CD1c-positive myeloid dendritic cell (primary cell): ENCODE measurements at regions not wholly inside any gene's neighbourhood (a gene's known extent, or its start where the extent isn't known, plus 50 kb on each side); places are given as distances from the start of the nearest gene placed in this dataset.

Source experiments
- DNase-seq: peaks from one replicate; pipeline ENCODE4 v3.0.0-alpha.2; 2016; ENCODE audit errors: extremely low spot score

DNA sequence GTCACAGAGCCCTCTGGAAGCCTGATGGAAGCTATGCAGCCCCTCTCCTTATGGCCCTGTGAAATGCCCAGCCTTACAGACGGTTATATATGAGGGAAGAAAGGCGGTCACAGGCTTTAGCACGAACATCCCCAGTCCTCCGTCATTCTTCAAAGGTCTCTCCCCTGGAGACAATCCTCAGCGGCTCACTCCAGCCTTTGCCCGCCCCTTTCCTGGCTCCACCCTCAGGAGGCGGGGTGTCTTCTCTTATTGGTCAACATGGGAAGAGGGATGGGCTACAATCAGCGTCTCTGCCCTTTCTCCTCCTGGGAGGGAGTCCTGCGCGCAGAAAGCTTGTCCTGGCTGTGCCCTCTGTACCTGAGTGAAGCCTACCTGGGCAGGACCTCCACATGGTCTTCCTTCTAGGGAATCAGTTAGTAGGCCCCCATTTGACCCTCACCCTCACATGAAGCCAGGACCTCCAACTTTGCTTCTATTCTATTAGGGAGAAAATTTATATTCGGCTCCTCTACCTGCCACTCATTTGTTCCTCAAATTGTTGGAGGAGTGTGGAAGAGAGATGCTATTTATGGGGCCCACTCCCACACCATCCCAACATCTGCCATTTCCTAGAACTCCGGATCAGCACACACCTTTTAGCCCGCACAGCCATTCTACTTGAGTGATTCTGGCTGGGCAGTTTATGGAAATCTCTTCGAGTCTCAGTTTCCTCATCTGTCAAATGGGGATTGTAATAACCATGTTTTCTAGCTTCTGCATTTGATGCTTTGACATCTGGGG is 112.9 kb upstream of the SLC6A11 start:
- peak; percentile 11 for DNase-seq

DNA sequence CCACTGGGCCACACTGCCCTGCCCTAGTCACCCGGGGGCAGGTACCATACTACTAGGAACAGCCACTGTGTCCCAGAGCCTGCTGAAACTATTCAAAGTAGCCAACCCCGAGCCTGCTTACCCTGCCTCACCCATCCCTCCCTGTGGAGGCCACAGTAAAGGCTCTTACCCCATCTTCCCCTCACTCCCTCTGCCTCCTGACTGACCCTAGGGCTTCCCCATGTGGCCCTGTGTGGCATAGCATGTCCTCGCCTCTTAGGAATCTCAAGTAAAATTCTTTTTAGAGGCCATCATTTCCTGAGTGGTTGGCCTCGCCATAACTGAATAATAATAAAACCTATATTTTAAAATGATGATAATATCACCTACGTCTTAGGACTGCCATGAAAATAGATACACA is 112.2 kb upstream of the SLC6A11 start:
- peak; percentile 5 for DNase-seq

DNA sequence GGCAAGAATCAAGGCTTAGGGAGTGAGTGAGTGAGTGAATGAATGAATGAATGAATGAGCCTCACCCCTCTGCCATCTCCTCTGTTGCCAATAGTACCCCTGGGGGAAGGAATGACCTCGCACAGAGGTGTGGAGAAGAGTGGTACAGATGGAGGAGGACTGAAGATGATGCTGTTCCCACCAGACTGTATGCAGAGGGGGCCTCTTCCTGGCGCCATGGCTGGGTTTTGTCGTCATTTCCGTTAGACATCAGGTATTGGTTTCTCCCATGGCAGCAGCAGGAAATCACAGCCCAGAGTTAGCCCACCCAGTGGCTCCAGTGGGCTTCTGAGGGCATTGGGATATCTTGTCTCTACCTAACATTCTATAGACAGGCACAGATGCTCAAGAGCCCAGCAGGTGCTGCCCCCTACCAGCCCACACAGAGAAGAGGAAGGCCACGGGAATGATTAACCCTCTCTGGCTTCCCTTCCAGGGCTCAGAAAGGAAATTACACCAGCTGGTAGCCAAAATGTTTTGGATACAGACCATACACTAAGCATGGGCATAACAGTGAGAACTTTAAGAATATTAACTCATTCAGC is 109.8 kb upstream of the SLC6A11 start:
- no peak for DNase-seq

DNA sequence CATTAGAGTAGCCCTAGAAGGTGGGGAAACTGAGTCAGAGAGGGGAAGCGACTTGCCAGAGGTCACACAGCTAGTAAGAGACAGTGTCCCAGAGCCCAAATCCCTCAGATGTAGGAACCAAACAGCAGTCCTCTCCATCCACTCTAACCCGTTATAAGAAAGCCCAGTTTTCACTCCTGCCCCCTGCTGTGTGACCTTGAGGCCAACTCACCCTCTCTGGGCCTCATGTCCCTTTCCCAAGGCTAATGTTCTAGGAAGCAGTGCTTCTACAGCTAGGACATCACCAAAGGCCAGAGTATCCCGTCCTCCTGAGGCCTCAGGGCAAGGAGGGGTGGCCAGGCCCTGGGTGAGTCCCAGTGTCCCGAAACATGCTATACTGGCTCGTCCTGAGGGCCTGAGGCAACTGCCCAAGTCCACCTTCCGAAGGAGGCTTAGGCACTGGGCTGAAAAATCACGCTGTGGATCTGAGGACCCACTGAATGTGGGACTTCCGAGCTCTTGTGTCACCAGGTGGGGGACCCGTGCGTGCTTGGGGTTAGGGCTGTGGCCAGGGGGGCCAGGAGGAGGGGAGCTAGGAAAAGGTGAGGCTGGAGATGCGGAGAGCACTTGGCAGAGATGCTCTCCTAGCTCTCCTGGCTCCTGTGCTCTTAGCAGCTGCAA is 109.2 kb upstream of the SLC6A11 start:
- DNase-seq: no peak

DNA sequence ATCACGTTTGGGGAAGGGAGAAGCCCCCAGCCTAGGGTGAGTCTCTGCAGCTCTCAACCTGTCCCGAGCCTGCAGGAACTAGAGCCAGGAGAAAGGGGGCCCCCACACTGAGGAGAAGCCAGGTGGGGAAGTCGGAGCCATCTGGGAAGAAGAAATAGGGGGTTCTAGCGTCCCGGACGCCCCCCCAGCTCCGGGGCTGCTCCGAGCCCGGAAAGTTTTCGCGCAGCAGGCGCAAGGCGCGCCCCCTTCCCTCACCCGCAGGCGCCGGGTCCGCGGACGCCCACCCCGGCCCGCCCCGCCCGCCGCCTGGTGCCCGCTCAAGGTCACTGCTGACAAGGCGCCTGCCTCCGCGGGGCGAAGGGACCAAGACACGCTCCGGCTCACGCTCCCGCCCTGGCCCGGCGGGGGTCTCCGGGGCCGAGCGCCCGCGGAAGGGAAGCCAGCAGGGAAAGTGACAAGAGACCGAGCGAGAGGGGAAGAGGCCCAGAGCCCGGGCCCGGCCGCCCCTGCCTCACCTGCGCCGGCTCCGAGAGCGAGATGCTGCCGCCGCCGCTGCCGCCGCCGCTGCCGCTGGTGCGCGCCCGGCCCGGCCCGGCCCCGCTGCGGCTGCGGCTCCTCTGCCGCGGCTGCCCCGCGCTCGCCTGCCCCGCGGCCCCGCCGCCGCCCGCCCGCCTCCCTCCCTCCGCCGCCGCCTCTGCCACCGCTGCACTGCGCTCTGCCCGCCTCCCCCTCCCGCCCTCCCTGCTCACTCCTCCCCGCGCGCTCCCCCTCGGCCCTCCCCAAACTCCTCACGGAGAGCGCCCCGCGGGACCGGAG is 108.4 kb upstream of the SLC6A11 start:
- no peak for DNase-seq

DNA sequence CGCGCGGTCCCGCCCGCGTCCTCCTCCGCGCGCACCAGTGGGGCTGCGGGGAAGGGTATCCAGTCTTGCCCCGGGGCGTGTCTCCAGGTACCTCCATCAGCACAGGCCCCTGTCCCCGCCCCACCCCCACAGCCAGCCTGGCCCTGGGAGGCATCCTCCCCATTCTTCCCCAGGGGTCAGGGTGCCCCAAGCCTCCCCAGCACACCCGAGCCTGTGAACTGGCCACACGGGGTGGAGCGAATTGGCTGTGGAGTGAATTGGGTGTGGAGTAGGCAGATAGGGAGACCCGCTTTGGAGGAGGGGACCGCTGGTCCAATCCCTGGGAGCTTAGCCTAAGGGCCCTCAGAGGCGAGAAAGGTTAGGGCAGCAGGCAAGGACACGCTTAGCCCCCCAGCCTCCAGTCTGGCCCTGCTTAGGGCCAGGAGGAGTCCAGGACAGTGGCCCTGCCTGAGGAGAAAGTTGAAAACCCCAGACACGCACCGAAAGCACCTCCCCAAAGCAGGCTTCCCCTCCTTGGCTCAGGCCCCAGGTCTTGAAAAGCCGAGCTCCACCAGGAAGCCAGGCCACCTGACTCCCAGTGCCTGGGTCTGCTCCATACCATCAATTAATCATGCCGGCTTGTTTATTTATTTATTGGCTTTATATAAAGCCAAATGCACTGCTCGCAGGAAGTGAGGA is 107.7 kb upstream of the SLC6A11 start:
- DNase-seq: no peak

DNA sequence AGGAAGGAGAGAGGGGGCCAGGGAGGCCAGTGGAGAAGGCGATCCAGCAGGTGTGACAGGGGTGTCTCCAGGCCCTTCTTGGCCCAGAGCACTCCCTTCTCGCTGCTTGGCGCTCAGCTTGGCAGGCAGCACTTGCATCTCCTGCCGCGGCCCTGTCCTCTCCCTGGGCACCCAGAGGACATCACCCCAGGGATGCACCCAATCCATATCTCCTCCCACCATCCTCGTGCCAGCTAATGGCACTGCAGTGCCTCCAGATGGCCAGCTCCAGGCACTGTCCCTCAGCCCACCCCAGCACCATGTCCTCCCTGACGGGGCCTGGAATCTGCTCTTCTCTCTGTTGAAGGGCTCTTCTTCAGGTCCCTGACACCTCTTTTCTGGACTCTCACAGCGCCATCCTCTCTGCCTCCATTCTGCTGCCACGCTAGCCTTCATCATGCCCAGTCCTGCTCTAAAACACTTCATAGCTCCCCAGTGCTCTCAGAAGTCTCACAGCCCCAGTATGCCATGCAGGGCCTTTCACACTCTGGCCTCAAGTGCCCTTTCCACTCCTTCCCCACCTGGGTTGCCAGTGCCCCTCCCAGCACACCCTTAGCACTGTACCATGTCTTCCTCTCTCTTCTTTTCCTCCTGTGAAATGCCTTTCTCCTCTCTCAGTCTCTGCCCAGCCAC is 106.8 kb upstream of the SLC6A11 start:
- DNase-seq: no peak

DNA sequence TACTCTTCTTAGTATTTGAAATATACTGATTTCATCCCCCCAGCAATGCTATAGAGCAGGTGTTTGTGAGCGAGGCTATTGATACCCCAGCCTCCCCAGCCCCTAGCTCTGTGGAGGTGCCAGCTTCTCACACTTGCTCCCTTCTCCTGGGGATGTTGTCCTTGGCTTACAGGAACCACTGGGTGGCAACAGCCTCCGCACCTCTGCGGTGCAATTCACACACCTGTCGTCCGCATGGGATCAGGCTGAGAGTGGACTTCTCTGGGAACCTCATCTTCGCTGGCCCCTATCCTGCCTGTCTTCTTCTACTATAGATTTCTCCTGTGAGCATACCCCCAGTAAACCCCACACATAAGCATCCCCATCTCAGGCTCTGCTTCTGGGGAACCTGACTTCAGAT is 103.9 kb upstream of the SLC6A11 start:
- DNase-seq: no peak

DNA sequence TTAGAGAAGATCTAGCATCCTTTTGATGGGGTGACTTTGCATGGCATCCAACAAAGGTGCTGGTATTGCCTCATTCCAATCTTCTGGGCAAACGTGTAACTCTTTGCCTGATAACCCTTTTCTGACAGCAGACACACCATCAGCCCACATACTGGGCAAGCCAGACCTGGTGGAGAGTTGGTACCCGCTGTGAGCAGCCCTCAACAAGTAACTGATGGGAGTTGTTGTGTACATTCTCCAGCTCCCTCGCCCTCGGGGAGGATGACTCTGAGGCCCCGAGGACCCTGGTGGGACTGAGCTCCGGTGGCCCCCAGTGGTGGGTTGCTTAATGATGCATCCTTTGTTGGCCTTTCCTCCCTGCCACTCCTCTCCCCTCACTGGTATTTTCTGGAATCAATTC is 102.4 kb upstream of the SLC6A11 start:
- DNase-seq: no peak

DNA sequence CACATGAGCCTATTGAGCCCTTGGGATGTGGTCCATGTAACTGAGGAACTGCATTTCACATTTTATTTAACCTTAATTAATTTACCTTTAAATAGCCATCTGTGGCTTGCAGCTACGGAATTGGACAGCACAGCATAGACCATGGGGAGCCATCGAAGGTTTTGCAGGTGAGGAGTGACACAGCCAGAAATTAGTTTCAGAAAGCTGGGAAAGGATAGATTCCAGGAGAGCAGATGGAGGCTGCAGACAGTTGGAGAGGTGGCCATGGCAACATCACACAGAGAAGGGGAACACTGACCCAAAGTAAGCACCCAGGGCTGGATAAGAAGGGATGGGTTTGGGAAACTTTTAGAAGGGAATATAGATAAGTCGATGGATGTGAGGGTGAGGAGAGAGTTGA is 100.1 kb upstream of the SLC6A11 start:
- no peak for DNase-seq

DNA sequence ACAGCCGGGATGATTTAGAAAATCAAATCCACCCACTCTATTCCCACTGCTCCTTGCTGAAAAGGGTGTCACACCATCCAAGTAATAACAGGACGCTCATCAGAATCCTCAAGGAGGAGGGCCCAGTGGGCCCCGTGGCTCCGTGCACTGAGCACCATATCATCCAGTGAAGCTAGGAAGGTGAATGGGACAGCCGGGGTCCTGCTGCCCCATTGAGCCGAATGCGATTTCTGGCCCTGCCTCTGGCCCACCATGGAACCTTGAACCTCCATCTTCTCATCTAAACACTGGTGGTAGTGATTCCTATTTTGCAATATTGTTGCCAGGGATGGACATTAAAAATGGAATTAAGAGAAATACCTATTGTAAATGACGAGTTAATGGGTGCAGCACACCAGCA is 99.1 kb upstream of the SLC6A11 start:
- no peak for DNase-seq

DNA sequence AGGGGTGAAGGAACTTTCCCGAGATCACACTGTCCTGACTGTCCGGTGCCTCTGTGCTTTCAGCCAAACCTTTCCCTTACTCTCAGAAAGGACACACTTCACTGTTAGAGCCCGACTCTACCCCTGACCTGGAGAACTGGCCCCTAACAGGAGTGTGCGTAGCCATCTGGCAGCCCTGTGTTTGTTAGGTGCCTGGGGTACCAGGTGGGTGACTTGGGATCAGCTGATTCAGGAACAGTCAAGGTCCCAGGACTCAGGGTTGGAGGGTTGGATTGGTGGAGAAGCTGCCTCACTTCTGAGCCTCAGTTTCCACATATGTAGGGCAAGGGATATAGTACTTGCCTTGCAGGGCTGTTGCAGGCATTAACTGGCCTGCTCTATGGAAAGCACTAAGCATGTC is 98.3 kb upstream of the SLC6A11 start:
- no peak for DNase-seq

DNA sequence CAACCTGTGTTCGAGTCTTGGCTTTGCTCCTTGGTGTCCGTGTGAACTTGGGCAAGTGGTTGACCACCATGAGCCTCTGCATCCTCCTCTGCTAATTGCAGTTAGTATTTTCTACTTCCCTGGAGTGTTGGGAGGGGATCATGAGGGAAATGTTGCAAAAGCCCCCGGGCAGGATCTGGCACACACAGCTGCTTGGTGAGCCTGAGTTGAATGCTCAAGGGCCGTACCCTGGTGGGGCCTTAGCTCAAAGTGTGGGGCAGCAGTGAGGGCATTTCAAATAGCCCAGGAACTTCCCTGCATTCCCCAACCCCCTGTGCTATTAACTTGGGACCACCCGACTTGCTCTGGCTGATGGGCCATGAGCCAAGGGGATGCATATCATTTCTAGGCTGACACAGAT is 94.9 kb upstream of the SLC6A11 start:
- DNase-seq: no peak

DNA sequence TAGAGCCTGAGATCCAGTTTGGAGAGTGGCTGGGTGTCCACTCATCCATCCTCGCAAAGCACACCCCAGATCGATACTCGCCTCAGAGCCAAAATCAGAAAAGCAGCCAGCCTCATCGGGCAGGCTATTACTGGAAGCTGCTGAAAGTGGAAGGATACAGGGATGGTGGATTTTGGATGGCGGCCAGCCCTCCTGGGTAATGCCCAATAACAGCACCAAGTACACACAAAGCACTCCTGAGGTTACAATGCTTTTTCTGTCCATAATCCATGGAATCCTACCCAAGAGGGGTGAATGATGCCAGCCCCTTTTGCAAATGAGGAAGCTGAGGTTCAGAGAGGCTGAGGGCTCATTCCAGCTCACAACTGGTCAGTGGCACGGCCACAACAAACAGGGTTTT is 93.1 kb upstream of the SLC6A11 start:
- DNase-seq: no peak

DNA sequence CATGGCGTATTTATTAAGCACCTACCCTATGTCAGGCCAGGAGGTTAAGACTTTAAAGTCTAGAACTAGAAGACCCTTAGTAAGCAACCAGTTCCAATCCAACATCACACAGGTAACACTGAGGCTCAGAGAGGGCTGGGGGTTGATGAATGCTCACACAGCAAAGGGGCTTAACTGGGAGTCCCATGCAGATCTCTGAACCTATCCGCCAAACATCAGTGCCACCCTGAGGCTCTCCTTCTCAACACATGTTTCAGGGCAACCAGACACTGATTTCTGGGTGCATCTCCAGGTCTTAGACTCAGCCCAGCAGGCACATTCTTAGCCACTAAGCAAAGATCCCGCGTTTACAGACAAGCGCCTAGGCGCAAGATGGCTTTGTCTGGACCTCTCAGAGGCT is 92.0 kb upstream of the SLC6A11 start:
- no peak for DNase-seq

DNA sequence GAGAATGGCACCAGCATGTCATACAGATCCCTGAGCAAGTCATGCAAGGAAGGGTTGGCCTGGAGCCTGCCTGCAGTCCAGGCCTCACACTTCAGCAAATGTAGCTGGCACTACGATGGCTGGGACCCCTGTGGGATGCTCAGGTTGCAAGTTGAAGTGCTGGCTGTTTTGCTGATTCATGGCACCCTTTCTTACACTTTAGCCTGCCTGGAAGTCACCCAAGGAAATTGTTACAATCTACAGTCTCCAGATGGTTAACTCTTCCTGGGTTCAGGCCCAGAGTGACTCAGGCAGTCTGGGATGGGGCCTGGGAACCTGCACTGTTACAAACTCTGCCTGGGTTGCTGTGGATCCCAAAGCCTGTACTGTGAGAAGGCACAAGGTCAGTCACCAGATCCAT is 91.0 kb upstream of the SLC6A11 start:
- DNase-seq: no peak

DNA sequence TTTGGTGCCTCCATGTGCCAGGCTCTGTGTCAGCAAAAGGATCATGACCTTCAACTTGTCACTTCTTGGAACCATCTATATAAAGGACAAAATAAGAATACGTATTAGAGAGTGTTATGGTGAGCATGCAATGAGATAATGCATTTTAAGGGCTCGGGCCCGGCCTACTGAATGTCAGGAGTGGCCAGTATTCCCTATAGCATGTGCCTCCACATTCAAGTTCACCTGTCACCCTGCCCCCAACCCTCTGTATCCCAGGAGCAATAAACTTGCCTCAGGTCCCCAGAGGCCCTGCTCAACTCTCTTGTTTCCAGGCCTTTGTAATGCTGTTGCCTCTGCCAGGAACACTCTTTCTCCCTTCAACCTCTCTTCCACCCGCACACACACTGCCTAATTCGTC is 90.2 kb upstream of the SLC6A11 start:
- no peak for DNase-seq

DNA sequence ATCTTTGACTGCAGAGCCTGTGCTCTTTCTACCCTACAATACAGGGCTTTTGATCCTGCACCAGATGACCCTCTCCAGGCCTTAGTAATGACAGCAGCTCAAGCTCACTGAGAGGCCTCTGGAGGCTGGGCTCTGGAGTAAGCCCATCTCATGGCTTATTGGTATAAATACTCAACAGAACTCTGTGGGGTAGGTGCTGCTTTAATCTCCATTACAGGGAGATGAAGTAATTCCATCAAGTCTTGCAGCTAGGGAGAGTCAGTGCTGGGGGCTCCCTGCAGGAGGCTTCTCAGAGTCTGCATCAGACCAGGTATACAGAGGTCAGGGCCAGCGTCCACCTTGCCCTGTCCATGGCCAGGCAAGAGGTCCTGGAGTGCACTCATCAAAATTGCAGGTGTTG is 89.2 kb upstream of the SLC6A11 start:
- no peak for DNase-seq

DNA sequence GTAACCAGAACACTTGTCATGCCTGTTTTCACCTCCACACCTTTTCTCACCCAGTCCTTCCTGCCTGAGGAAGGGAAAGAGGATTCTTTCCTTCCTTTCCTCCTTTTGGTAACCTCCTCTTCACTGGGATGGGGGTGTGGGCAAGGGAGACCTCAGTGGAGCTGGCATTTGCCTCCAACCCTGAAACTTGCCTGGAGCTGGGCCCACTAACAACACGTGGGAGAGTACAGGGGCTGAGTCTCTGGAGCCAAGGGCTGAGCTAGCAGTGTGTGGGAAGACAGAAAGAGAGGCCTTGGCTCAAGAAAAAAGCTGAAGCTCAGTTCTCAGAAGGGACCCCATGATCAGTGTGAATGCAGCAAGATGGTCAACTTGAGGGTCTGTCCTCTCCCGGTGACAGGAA is 86.6 kb upstream of the SLC6A11 start:
- DNase-seq: no peak

DNA sequence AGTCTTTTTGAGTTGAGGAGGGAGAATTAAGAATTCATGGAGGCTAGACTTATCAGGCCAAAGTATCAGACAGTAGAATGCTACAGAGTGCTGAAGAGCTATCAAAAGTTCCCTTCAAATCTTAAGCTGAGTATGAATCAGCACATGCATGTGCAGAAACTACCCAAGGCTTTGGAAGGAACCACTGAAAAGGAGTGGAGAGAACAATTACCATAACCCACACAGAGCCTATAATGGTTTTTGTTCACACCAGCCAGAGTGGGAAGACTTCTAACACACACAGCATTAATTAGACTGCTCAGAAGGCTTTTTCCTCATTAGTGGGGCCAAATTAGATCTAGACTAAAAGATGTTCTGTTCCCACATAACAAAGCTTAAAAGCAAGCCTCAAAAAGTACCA is 83.7 kb upstream of the SLC6A11 start:
- no peak for DNase-seq

DNA sequence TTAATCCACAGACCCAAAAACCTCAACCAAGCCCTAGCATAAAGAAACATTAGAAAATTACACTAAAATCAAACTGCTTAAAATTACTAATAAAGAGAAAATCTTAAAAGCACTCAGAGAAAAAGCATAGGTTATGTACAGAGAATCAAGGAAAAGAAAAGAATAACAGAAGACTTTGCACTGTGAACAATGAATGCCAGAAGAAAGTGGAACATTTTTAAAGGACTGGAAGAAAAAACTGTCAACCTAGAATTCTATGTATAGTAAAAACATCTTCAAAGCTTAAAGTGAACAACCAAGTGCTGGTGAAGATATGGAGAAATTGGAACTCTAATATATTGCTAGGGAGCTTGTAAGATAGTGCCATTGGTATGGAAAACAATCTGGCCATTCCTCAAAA is 82.7 kb upstream of the SLC6A11 start:
- no peak for DNase-seq
